ENCODE measurements at regions not wholly inside any gene's neighbourhood (a gene's known extent, or its start where the extent isn't known, plus 50 kb on each side); places are given as distances from the start of the nearest gene placed in this dataset.
"Not testable (repeated sequence)": the region's sequence is repeated elsewhere in the genome, so short reads cannot be mapped to it uniquely, and the experiment has no call there.

DNA sequence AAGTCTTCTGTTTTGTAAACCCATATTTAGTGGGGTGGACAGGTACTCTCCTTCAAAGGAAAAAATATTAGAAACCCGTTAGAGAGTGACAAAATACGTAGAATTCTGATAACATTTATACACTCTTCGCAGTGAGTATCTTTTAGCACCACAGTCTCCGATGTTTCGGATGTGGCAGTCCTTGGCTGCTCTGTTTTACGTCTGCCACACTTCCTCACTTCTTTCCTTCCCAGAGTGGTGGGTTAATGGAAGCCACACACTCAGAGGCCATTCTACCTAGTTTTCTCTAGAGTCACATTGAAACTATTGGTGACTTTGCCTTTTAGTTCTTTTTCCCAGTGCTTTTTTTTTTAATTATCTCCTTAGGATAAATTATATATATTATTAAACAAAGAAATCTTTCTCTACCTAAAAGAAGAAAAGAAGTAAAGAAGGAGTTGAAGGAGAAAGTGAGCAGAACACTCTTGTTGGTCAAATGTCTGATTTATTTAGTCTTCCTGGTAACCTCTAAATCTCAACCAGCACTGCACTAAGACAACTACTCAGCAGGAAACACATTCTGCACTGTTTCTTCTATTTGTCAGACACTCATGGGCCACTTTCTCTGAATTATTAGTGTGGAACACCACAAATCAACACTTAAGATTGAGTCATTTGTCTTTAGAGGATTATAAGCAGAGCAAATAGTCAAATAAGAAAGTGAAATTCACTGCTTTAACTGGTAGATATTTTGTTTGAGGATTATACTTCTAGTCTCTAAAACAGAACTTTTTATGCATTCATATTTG, 451.3 kb upstream of the TMEFF2 start:
- TF ChIP-seq, protein P1, sequence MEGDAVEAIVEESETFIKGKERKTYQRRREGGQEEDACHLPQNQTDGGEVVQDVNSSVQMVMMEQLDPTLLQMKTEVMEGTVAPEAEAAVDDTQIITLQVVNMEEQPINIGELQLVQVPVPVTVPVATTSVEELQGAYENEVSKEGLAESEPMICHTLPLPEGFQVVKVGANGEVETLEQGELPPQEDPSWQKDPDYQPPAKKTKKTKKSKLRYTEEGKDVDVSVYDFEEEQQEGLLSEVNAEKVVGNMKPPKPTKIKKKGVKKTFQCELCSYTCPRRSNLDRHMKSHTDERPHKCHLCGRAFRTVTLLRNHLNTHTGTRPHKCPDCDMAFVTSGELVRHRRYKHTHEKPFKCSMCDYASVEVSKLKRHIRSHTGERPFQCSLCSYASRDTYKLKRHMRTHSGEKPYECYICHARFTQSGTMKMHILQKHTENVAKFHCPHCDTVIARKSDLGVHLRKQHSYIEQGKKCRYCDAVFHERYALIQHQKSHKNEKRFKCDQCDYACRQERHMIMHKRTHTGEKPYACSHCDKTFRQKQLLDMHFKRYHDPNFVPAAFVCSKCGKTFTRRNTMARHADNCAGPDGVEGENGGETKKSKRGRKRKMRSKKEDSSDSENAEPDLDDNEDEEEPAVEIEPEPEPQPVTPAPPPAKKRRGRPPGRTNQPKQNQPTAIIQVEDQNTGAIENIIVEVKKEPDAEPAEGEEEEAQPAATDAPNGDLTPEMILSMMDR (IDR thresholded peaks at IDR 0.05; ENCODE audit: extremely low read depth, insufficient read depth, missing control alignments), result no peak
- in situ Hi-C loops (cut with MboI; ENCODE audit: low pct_unique_long_range_greater_than_20kb, low sequenced_read_pairs, unreplicated experiment), result no loop called here
- DNase-seq (ENCODE audit: low spot score), result no peak

- in situ Hi-C loops (cut with MboI; ENCODE audit: low pct_unique_long_range_greater_than_20kb, low sequenced_read_pairs, unreplicated experiment), result no loop called here
- TF ChIP-seq, protein P1 (IDR thresholded peaks at IDR 0.05; ENCODE audit: extremely low read depth, insufficient read depth, missing control alignments), result no peak
- no peak for DNase-seq (ENCODE audit: low spot score)
These were observed 439.8 kb upstream of the TMEFF2 start for GRCh38 chr2:192634557-192634956.

GRCh38 chr2:192628017-192628416, 433.3 kb upstream of the TMEFF2 start:
- no peak for DNase-seq (ENCODE audit: low spot score)
- in situ Hi-C loops (cut with MboI; ENCODE audit: low pct_unique_long_range_greater_than_20kb, low sequenced_read_pairs, unreplicated experiment), result no loop called here
- TF ChIP-seq, protein P1 (IDR thresholded peaks at IDR 0.05; ENCODE audit: extremely low read depth, insufficient read depth, missing control alignments), result no peak

- in situ Hi-C loops (cut with MboI; ENCODE audit: low pct_unique_long_range_greater_than_20kb, low sequenced_read_pairs, unreplicated experiment), result no loop called here
- DNase-seq (ENCODE audit: low spot score), result no peak
These were observed 420.4 kb upstream of the TMEFF2 start for GRCh38 chr2:192615105-192615504.

GRCh38 chr2:192604295-192604694, 409.6 kb upstream of the TMEFF2 start:
- in situ Hi-C loops (cut with MboI; ENCODE audit: low pct_unique_long_range_greater_than_20kb, low sequenced_read_pairs, unreplicated experiment), result no loop called here
- DNase-seq (ENCODE audit: low spot score), result no peak

More at GRCh38 chr2:192615105-192615504, 420.4 kb upstream of the TMEFF2 start:
- TF ChIP-seq, protein P1 (IDR thresholded peaks at IDR 0.05; ENCODE audit: extremely low read depth, insufficient read depth, missing control alignments), result no peak

GRCh38 chr2:192598649-192599048, 403.9 kb upstream of the TMEFF2 start:
- DNase-seq (ENCODE audit: low spot score); in situ Hi-C loops (cut with MboI; ENCODE audit: low pct_unique_long_range_greater_than_20kb, low sequenced_read_pairs, unreplicated experiment): not testable (repeated sequence)

More at GRCh38 chr2:192604295-192604694, 409.6 kb upstream of the TMEFF2 start:
- TF ChIP-seq, protein P1 (IDR thresholded peaks at IDR 0.05; ENCODE audit: extremely low read depth, insufficient read depth, missing control alignments), result no peak

DNA sequence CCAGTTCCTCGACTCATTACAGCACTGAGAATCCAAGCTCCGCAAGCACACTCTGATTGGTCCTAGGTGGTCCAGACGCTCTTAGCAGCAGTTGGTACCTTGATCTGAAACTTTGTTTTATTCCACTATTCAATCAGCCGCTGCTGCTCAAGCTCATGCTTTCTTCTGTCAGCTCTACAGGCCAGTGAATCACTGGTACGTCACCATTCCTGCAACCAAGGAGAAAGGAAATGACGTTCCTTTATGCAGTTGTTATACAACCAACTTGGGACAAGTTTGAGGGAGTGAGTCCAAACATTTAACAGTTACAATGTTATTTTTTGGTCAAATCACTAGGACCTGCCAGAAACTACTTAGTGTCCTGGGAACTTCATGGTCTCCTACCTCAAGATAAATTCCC, 398.8 kb upstream of the TMEFF2 start:
- in situ Hi-C loops (cut with MboI; ENCODE audit: low pct_unique_long_range_greater_than_20kb, low sequenced_read_pairs, unreplicated experiment), result no loop called here
- TF ChIP-seq, protein P1 (IDR thresholded peaks at IDR 0.05; ENCODE audit: extremely low read depth, insufficient read depth, missing control alignments), result no peak
- DNase-seq (ENCODE audit: low spot score), result no peak
